Activated B cell treated with CpG ODN at 0.5 μM for 24 hours (primary cell): ENCODE measurements at regions not wholly inside any gene's neighbourhood (a gene's known extent, or its start where the extent isn't known, plus 50 kb on each side); places are given as distances from the start of the nearest gene placed in this dataset.
A peak's percentile ranks its signal among the peaks of the same experiment; 100 is the strongest.

Source experiments
- ATAC-seq: fragments of 200-7000 bp; cut with Tn5 transposase; one replicate; pipeline ENCODE4 v1.10.0; 2021; ENCODE audit warnings: low read depth, mild to moderate bottlenecking, moderate library complexity
- CTCF ChIA-PET: fragments of 350-600 bp; sonication (Branson Sonifier 250); formaldehyde crosslinking; loops from one replicate; lab custom pipeline; 2021; ENCODE audit warnings: antibody characterized with exemption; lab: Charles Lee
- POLR2A ChIA-PET: fragments of 350-600 bp; sonication (Branson Sonifier 250); formaldehyde crosslinking; loops from one replicate; lab custom pipeline; 2021; ENCODE audit warnings: antibody characterized with exemption; lab: Charles Lee
- DNase-seq: peaks from one replicate; pipeline ENCODE4 v3.0.0; 2022
- H3K27ac Mint-ChIP-seq: one replicate; pipeline ENCODE4 v1.8.0; 2020; ENCODE audit warnings: mixed read lengths
- H3K27me3 Mint-ChIP-seq: one replicate; pipeline ENCODE4 v1.8.0; 2021; ENCODE audit warnings: mixed read lengths
- H3K36me3 Mint-ChIP-seq: one replicate; pipeline ENCODE4 v1.8.0; 2021; ENCODE audit warnings: low read depth, mixed read lengths
- H3K4me1 Mint-ChIP-seq: one replicate; pipeline ENCODE4 v1.8.0; 2021; ENCODE audit warnings: mixed read lengths
- H3K4me3 Mint-ChIP-seq: one replicate; pipeline ENCODE4 v1.8.0; 2020; ENCODE audit warnings: mild to moderate bottlenecking, mixed read lengths
- H3K9me3 Mint-ChIP-seq: one replicate; pipeline ENCODE4 v1.8.0; 2020; ENCODE audit warnings: mixed read lengths
- CTCF ChIP-seq: fragments of 200-600 bp; IDR thresholded peaks from one replicate; pipeline ENCODE4 v1.8.0; 2022; ENCODE audit warnings: antibody characterized with exemption, mild to moderate bottlenecking
- intact Hi-C: fragments of 100-400 bp; cut with micrococcal nuclease; formaldehyde crosslinking; loops from one replicate; pipeline ENCODE4 v1.15.1; 2024

GRCh38 chrX:131836161-131836560 is 186.9 kb upstream of the STK26 start:
- ATAC-seq = no peak
- Mint-ChIP-seq H3K9me3 (no peaks in the 10 kb centered on the region), H3K27ac (no peak overlapping the region), H3K4me1 (peaks cover 12% of the 10 kb centered on the region), H3K27me3 (no peaks in the 10 kb centered on the region), H3K36me3 (no peaks in the 10 kb centered on the region), H3K4me3 (no peak overlapping the region)
- TF ChIP-seq CTCF = no peak
- ChIA-PET CTCF (no interaction called here), POLR2A (no interaction called here)
- DNase-seq = no peak
- intact Hi-C loops = no loop called here

GRCh38 chrX:131837325-131837724 is 185.8 kb upstream of the STK26 start:
- Mint-ChIP-seq H3K9me3 (no peaks in the 10 kb centered on the region), H3K27ac (no peak overlapping the region), H3K36me3 (no peaks in the 10 kb centered on the region), H3K27me3 (no peaks in the 10 kb centered on the region), H3K4me3 (no peak overlapping the region), H3K4me1 (peaks cover 6% of the 10 kb centered on the region)
- no peak for TF ChIP-seq CTCF
- CTCF ChIA-PET = no interaction called here
- ATAC-seq (no peak), DNase-seq (no peak)
- POLR2A ChIA-PET = no interaction called here
- intact Hi-C loops = no loop called here

- POLR2A ChIA-PET = interaction anchor here (1.0 kb wide), 1 partner anchor 378 kb away, joined by 3 read pairs; the partner anchor contains the start of gene RAP2C
- CTCF ChIA-PET = interaction anchor here (0.9 to 1.9 kb wide), 11 partner anchors 10 to 791 kb away, joined by 3 to 23 read pairs (median 4); partner anchors contain the start of gene RAP2C
- no peak for ATAC-seq
Observed at GRCh38 chrX:131840799-131841495, 182.2 kb upstream of the STK26 start.

GRCh38 chrX:131841496-131842437 is 181.3 kb upstream of the STK26 start:
- ChIA-PET POLR2A (interaction anchor here (0.6 to 1.0 kb wide), 2 partner anchors 23 to 378 kb away, joined by 3 read pairs; partner anchors contain the start of gene RAP2C), CTCF (interaction anchor here (0.9 to 1.9 kb wide), 12 partner anchors 11 to 790 kb away, joined by 3 to 23 read pairs (median 4); partner anchors contain the start of gene RAP2C)
- Mint-ChIP-seq H3K27me3 (no peaks in the 10 kb centered on the region), H3K4me3 (no peak overlapping the region), H3K36me3 (no peaks in the 10 kb centered on the region), H3K27ac (no peak overlapping the region), H3K4me1 (peaks cover 3% of the 10 kb centered on the region), H3K9me3 (no peaks in the 10 kb centered on the region)
- no peak for TF ChIP-seq CTCF
- ATAC-seq = peak; percentile 70
- no peak for DNase-seq
- intact Hi-C loops = loop anchor here (1.0 to 5.0 kb wide), 7 partner anchors 146 to 790 kb away; partner anchors contain the start of genes RAP2C and STK26

More at GRCh38 chrX:131840799-131841495, 182.2 kb upstream of the STK26 start:
- peaks cover 3% of the 10 kb centered on the region for H3K4me1 Mint-ChIP-seq
- intact Hi-C loops = loop anchor here (1.0 to 5.0 kb wide), 7 partner anchors 146 to 790 kb away; partner anchors contain the start of genes RAP2C and STK26
- H3K4me3 Mint-ChIP-seq = no peak overlapping the region
- H3K27me3 Mint-ChIP-seq = no peaks in the 10 kb centered on the region
- H3K36me3 Mint-ChIP-seq = no peaks in the 10 kb centered on the region
- no peaks in the 10 kb centered on the region for H3K9me3 Mint-ChIP-seq
- TF ChIP-seq CTCF = no peak
- no peak for DNase-seq
- H3K27ac Mint-ChIP-seq = no peak overlapping the region
